Stromal cell of bone marrow (primary cell): ENCODE measurements at regions not wholly inside any gene's neighbourhood (a gene's known extent, or its start where the extent isn't known, plus 50 kb on each side); places are given as distances from the start of the nearest gene placed in this dataset.
"Not testable (repeated sequence)": the region's sequence is repeated elsewhere in the genome, so short reads cannot be mapped to it uniquely, and the experiment has no call there.

ENCODE experiments used
- DNase-seq: peaks from one replicate; pipeline ENCODE4 v3.0.0-alpha.2; 2012; ENCODE audit warnings: low read depth

GRCh38 chr7:149604521-149604920, 106.9 kb upstream of the ZNF746 start:
- DNase-seq = no peak

GRCh38 chr7:149600669-149601330, 103.2 kb upstream of the ZNF746 start:
- not testable (repeated sequence) for DNase-seq

GRCh38 chr7:149599636-149600206, 102.1 kb upstream of the ZNF746 start:
- no peak for DNase-seq

- DNase-seq = peak; percentile 4
Observed at GRCh38 chr7:149598721-149599308, 101.2 kb upstream of the ZNF746 start.

- not testable (repeated sequence) for DNase-seq
Observed at GRCh38 chr7:149597789-149598188, 100.2 kb upstream of the ZNF746 start.

- no peak for DNase-seq
Observed at GRCh38 chr7:149595541-149595940, 97.9 kb upstream of the ZNF746 start.

- no peak for DNase-seq
Observed at GRCh38 chr7:149595078-149595477, 97.5 kb upstream of the ZNF746 start.

GRCh38 chr7:149588930-149589329, 91.3 kb upstream of the ZNF746 start:
- no peak for DNase-seq

- no peak for DNase-seq
Observed at GRCh38 chr7:149586646-149587645, 89.3 kb upstream of the ZNF746 start.

- no peak for DNase-seq
Observed at GRCh38 chr7:149584530-149584929, 86.9 kb upstream of the ZNF746 start.

GRCh38 chr7:149584009-149584408, 86.4 kb upstream of the ZNF746 start:
- no peak for DNase-seq

GRCh38 chr7:149580328-149580727, 82.7 kb upstream of the ZNF746 start:
- no peak for DNase-seq

- DNase-seq = not testable (repeated sequence)
Observed at GRCh38 chr7:149579365-149579764, 81.8 kb upstream of the ZNF746 start.

GRCh38 chr7:149574428-149574827, 76.8 kb upstream of the ZNF746 start:
- DNase-seq = not testable (repeated sequence)

- no peak for DNase-seq
Observed at GRCh38 chr7:149573519-149573918, 75.9 kb upstream of the ZNF746 start.

GRCh38 chr7:149572920-149573319, 75.3 kb upstream of the ZNF746 start:
- DNase-seq = not testable (repeated sequence)

GRCh38 chr7:149570784-149571183, 73.2 kb upstream of the ZNF746 start:
- DNase-seq = no peak

- no peak for DNase-seq
Observed at GRCh38 chr7:149569726-149570422, 72.3 kb upstream of the ZNF746 start.

GRCh38 chr7:149569025-149569725, 71.6 kb upstream of the ZNF746 start:
- no peak for DNase-seq

GRCh38 chr7:149568218-149568617, 70.6 kb upstream of the ZNF746 start:
- DNase-seq = no peak

- no peak for DNase-seq
Observed at GRCh38 chr7:149566103-149566502, 68.5 kb upstream of the ZNF746 start.
